IMR-90 (cell line): ENCODE measurements at regions not wholly inside any gene's neighbourhood (a gene's known extent, or its start where the extent isn't known, plus 50 kb on each side); places are given as distances from the start of the nearest gene placed in this dataset.

Experiments used
- ATAC-seq: fragments of 200-7000 bp; cut with Tn5 transposase; 2 replicates; pipeline ENCODE4 v1.9.1; 2020; ENCODE audit warnings: low read depth, mild to moderate bottlenecking, moderate library complexity
- BruUV-seq: library from RNA; stranded (reverse); fragments of 400-500 nt; replicated peaks from 2 replicates; lab custom pipeline; 2021; lab: Mats Ljungman, UMichigan
- CTCF ChIA-PET: fragments of 300-600 bp; formaldehyde crosslinking; extraction: SDS; loops from one replicate; lab custom pipeline; 2021; ENCODE audit warnings: antibody characterized with exemption; lab: Yijun Ruan, JAX
- POLR2A ChIA-PET: fragments of 300-600 bp; sonication (Branson Sonifier 250); formaldehyde crosslinking; loops from one replicate; lab custom pipeline; 2022; ENCODE audit warnings: antibody characterized with exemption; ENCODE audit not compliant: unreplicated experiment; lab: Charles Lee
- DNase-seq: peaks from one replicate; pipeline ENCODE4 v3.0.0; 2013
- H2AFZ ChIP-seq: replicated peaks from 2 replicates; pipeline ENCODE3; 2013; ENCODE audit warnings: low read length, mild to moderate bottlenecking; ENCODE audit not compliant: poor library complexity
- H2AK5ac ChIP-seq: 2 replicates; pipeline ENCODE4 v1.6.1; 2013; ENCODE audit warnings: low read depth, low read length, inconsistent platforms
- H2AK9ac ChIP-seq: replicated peaks from 2 replicates; pipeline ENCODE3; 2013; ENCODE audit warnings: mild to moderate bottlenecking, low read depth, low read length, moderate library complexity; ENCODE audit not compliant: poor library complexity
- H2BK120ac ChIP-seq: 2 replicates; pipeline ENCODE4 v1.6.1; 2013; ENCODE audit warnings: low read depth, low read length, inconsistent platforms
- H2BK15ac ChIP-seq: 3 replicates; pipeline ENCODE4 v1.6.1; 2013; ENCODE audit warnings: low read depth, low read length, inconsistent platforms
- H2BK20ac ChIP-seq: 2 replicates; pipeline ENCODE4 v1.6.1; 2013; ENCODE audit warnings: low read depth, mild to moderate bottlenecking, inconsistent platforms, low read length, moderate library complexity
- H2BK5ac ChIP-seq: 2 replicates; pipeline ENCODE4 v1.6.1; 2013; ENCODE audit warnings: mild to moderate bottlenecking, low read depth, low read length, inconsistent platforms; ENCODE audit not compliant: poor library complexity, severe bottlenecking
- H3K14ac ChIP-seq: replicated peaks from 2 replicates; pipeline ENCODE4 v1.6.1; 2013; ENCODE audit warnings: low read depth, low read length, inconsistent platforms
- H3K18ac ChIP-seq: 2 replicates; pipeline ENCODE4 v1.6.1; 2013; ENCODE audit warnings: low read depth, low read length, control low read depth
- H3K23ac ChIP-seq: 2 replicates; pipeline ENCODE4 v1.6.1; 2013; ENCODE audit warnings: low read depth, low read length, inconsistent platforms
- H3K27ac ChIP-seq: 2 replicates; pipeline ENCODE4 v1.5.1; 2013; ENCODE audit warnings: mild to moderate bottlenecking, control low read depth, low read length; ENCODE audit not compliant: insufficient read depth
- H3K27me3 ChIP-seq: 2 replicates; pipeline ENCODE4 v1.6.1; 2013; ENCODE audit warnings: low read length; ENCODE audit not compliant: control insufficient read depth, insufficient read depth
- H3K36me3 ChIP-seq: 2 replicates; pipeline ENCODE4 v1.6.1; 2013; ENCODE audit warnings: low read length, mixed read lengths; ENCODE audit not compliant: control insufficient read depth, insufficient read depth
- H3K4ac ChIP-seq: 2 replicates; pipeline ENCODE4 v1.6.1; 2013; ENCODE audit warnings: low read depth, low read length, inconsistent platforms
- H3K4me1 ChIP-seq: 2 replicates; pipeline ENCODE4 v1.6.1; 2013; ENCODE audit warnings: low read length, mixed read lengths; ENCODE audit not compliant: control insufficient read depth, insufficient read depth
- H3K4me2 ChIP-seq: 2 replicates; pipeline ENCODE4 v1.6.1; 2013; ENCODE audit warnings: low read depth, mild to moderate bottlenecking, control low read depth, low read length, moderate library complexity
- H3K4me3 ChIP-seq: 2 replicates; pipeline ENCODE4 v1.5.1; 2013; ENCODE audit warnings: low read depth, mild to moderate bottlenecking, control low read depth, low read length, moderate library complexity; ENCODE audit not compliant: insufficient read depth
- H3K56ac ChIP-seq: 2 replicates; pipeline ENCODE4 v1.6.1; 2013; ENCODE audit warnings: low read length, inconsistent platforms; ENCODE audit not compliant: insufficient read depth; ENCODE audit errors: extremely low read depth
- H3K79me1 ChIP-seq, 2 experiments: 2 replicates each; pipeline ENCODE4 v1.6.1; 2013; ENCODE audit warnings: low read length in 2 of 2, inconsistent platforms in 1 of 2, low read depth in 1 of 2
- H3K9ac ChIP-seq: 2 replicates; pipeline ENCODE4 v1.6.1; 2013; ENCODE audit warnings: low read depth, low read length, control low read depth
- H3K9me1 ChIP-seq: 2 replicates; pipeline ENCODE4 v1.6.1; 2013; ENCODE audit warnings: low read length, inconsistent platforms; ENCODE audit not compliant: insufficient read depth
- H3K9me3 ChIP-seq: 2 replicates; pipeline ENCODE4 v1.6.1; 2013; ENCODE audit warnings: low read length; ENCODE audit not compliant: control insufficient read depth, insufficient read depth
- H4K20me1 ChIP-seq: 2 replicates; pipeline ENCODE4 v1.6.1; 2013; ENCODE audit warnings: low read length, inconsistent platforms; ENCODE audit not compliant: insufficient read depth
- H4K5ac ChIP-seq: 2 replicates; pipeline ENCODE4 v1.6.1; 2013; ENCODE audit warnings: mild to moderate bottlenecking, low read depth, low read length, control low read depth
- H4K8ac ChIP-seq, 2 experiments: 2 replicates each; pipeline ENCODE4 v1.6.1; 2013; ENCODE audit warnings: low read depth in 2 of 2, low read length in 2 of 2, control low read depth in 1 of 2, inconsistent platforms in 1 of 2
- H4K91ac ChIP-seq: 2 replicates; pipeline ENCODE4 v1.6.1; 2013; ENCODE audit warnings: low read depth, low read length, inconsistent platforms; ENCODE audit not compliant: insufficient read depth
- MAZ ChIP-seq: IDR thresholded peaks from 2 replicates; pipeline ENCODE4 v1.6.1; 2012; ENCODE audit warnings: low read depth, mild to moderate bottlenecking, low read length, improper control_type of control experiment, moderate library complexity, borderline replicate concordance
- MXI1 ChIP-seq: IDR thresholded peaks from 2 replicates; pipeline ENCODE4 v1.6.1; 2012; ENCODE audit warnings: low read depth, mild to moderate bottlenecking, low read length, moderate library complexity, borderline replicate concordance
- RCOR1 ChIP-seq: IDR thresholded peaks from 2 replicates; pipeline ENCODE4 v1.6.1; 2012; ENCODE audit warnings: mild to moderate bottlenecking, low read length, improper control_type of control experiment; ENCODE audit not compliant: insufficient replicate concordance
- WGBS, 2 experiments: methylation state at CpG; one replicate each; pipeline versions ENCODE4 v1.1.5 to v1.1.7; 2013; ENCODE audit warnings: missing lambda C conversion rate in 2 of 2; ENCODE audit not compliant: insufficient read length in 1 of 2; ENCODE audit errors: extremely low coverage in 2 of 2; 5-methylcytosine and 5-hydroxymethylcytosine counted together
- dilution Hi-C: fragments of 300-500 bp; cut with HindIII; formaldehyde crosslinking; loops from one replicate; pipeline ENCODE4 v1.14.3; 2018; ENCODE audit warnings: low sequenced_read_pairs; ENCODE audit not compliant: unreplicated experiment
- in situ Hi-C: fragments of 300-500 bp; cut with MboI; formaldehyde crosslinking; loops from 3 replicates; pipeline ENCODE4 v1.14.3; 2019; ENCODE audit warnings: low sequenced_read_pairs, inconsistent platforms, mixed read lengths
- intact Hi-C: fragments of 100-400 bp; cut with micrococcal nuclease; formaldehyde crosslinking; loops from 2 replicates; pipeline ENCODE4 v1.10.0; 2022
- TF ChIP-seq, protein P1 (sequence below): fragments of 150-350 bp; IDR thresholded peaks from 2 replicates; pipeline ENCODE4 v1.6.1; 2016; ENCODE audit warnings: low read depth, mild to moderate bottlenecking, low read length, moderate library complexity, borderline replicate concordance
- TF ChIP-seq, protein P2 (sequence below): fragments of 150-350 bp; IDR thresholded peaks from 2 replicates; pipeline ENCODE4 v1.6.1; 2017; ENCODE audit warnings: mild to moderate bottlenecking, antibody characterized with exemption, low read length, low read depth

DNA sequence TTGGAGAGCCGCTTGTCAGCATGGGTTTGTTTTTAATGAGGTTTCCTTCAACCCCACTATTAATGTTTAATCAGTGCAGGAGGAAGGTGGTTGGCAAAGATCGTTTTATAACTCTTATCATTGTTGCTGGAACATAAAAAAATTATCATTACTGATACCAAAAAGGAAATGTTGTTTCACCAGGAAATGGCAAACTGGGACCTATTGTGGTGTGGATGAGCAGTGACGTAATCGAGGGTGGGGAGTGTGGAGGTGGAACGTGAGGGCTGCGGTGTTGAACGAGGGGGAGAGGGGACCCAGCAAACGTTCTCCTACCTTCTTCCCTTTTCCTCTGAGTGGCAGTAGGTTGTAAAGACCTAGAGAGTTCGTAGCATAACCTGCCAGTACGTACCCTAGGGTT, 71.9 kb upstream of the TOMM7 start:
- Histone ChIP-seq H3K9ac (no peak overlapping the region), H3K4me1 (peaks cover 5% of the 10 kb centered on the region), H3K36me3 (no peaks in the 10 kb centered on the region), H4K91ac (no peak overlapping the region), H3K4me3 (no peak overlapping the region), H3K9me3 (no peaks in the 10 kb centered on the region), H3K4ac (no peak overlapping the region), H3K27me3 (no peaks in the 10 kb centered on the region), H2AFZ (no peak overlapping the region), H3K79me1 (no peaks in the 10 kb centered on the region), H3K4me2 (no peak overlapping the region), H4K8ac (peak overlapping the region in 1 of 2 experiments; percentile 3; a peak in 1 of 4 replicates), H4K20me1 (no peaks in the 10 kb centered on the region), H2BK20ac (no peak overlapping the region; the same call in 1 of the 2 replicates), H3K9me1 (0 out of 2 replicates have a peak, but pooled peaks cover 3% of the 10 kb centered on the region), H2AK5ac (no peak overlapping the region), H2BK15ac (peak overlapping the region; percentile 44; the same call in 1 of the 3 replicates), H2BK120ac (0 out of 2 replicates have a peak overlapping the region, but pooled peaks have one; percentile 47), H3K14ac (no peak overlapping the region), H3K56ac (no peak overlapping the region), H3K18ac (no peak overlapping the region), H2AK9ac (no peak overlapping the region), H3K27ac (no peak overlapping the region), H4K5ac (no peak overlapping the region), H2BK5ac (no peak overlapping the region), H3K23ac (no peak overlapping the region)
- no CpG with 5 or more reads among the region's 10 CpGs for WGBS, 2 experiments
- intact Hi-C loops (no loop called here), dilution Hi-C loops (no loop called here), in situ Hi-C loops (no loop called here)
- DNase-seq (no peak), ATAC-seq (no peak)
- CTCF ChIA-PET = interaction anchor here (1.8 kb wide), 1 partner anchor 13 kb away, joined by 8 read pairs; no protein-coding TSS in a partner anchor
- TF ChIP-seq, protein P1, sequence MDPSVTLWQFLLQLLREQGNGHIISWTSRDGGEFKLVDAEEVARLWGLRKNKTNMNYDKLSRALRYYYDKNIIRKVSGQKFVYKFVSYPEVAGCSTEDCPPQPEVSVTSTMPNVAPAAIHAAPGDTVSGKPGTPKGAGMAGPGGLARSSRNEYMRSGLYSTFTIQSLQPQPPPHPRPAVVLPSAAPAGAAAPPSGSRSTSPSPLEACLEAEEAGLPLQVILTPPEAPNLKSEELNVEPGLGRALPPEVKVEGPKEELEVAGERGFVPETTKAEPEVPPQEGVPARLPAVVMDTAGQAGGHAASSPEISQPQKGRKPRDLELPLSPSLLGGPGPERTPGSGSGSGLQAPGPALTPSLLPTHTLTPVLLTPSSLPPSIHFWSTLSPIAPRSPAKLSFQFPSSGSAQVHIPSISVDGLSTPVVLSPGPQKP = no peak
- TF ChIP-seq, protein P2, sequence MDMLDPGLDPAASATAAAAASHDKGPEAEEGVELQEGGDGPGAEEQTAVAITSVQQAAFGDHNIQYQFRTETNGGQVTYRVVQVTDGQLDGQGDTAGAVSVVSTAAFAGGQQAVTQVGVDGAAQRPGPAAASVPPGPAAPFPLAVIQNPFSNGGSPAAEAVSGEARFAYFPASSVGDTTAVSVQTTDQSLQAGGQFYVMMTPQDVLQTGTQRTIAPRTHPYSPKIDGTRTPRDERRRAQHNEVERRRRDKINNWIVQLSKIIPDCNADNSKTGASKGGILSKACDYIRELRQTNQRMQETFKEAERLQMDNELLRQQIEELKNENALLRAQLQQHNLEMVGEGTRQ = no peak
- no peak for TF ChIP-seq MXI1
- TF ChIP-seq RCOR1 = no peak
- TF ChIP-seq MAZ = no peak
- POLR2A ChIA-PET = no interaction called here
- no TSS peak for BruUV-seq
